Suprapubic skin (tissue), 4 donors: ENCODE measurements at regions not wholly inside any gene's neighbourhood (a gene's known extent, or its start where the extent isn't known, plus 50 kb on each side); places are given as distances from the start of the nearest gene placed in this dataset.
"Not testable (repeated sequence)": the region's sequence is repeated elsewhere in the genome, so short reads cannot be mapped to it uniquely, and the experiment has no call there.

ENCODE experiments used
- DNase-seq, 2 donors: peaks; one replicate each; pipeline ENCODE4 v3.0.0-alpha.2; 2019; ENCODE audit warnings: low spot score in 2 of 2
- H3K27ac ChIP-seq: fragments of 200-600 bp; sonication (generic); one replicate; pipeline ENCODE4 v1.5.1; 2019
- H3K27me3 ChIP-seq: fragments of 200-600 bp; sonication (generic); one replicate; pipeline ENCODE4 v1.5.1; 2019
- H3K36me3 ChIP-seq: fragments of 200-600 bp; sonication (generic); one replicate; pipeline ENCODE4 v1.5.1; 2019
- H3K4me1 ChIP-seq: fragments of 200-600 bp; sonication (generic); one replicate; pipeline ENCODE4 v1.5.1; 2019
- H3K4me3 ChIP-seq: fragments of 200-600 bp; sonication (generic); one replicate; pipeline ENCODE4 v1.5.1; 2019; ENCODE audit warnings: mild to moderate bottlenecking
- H3K9me3 ChIP-seq: fragments of 200-600 bp; sonication (generic); one replicate; pipeline ENCODE4 v1.5.1; 2019
- EP300 ChIP-seq: sonication (generic); formaldehyde crosslinking; IDR thresholded peaks from one replicate; pipeline ENCODE4 v1.6.1; 2017; ENCODE audit warnings: antibody characterized with exemption
- POLR2A ChIP-seq, 2 donors: fragments of 450-650 bp; IDR thresholded peaks; one replicate each; pipeline ENCODE4 v1.6.1; 2017; ENCODE audit warnings: antibody characterized with exemption in 2 of 2, mild to moderate bottlenecking in 2 of 2, moderate library complexity in 2 of 2
- POLR2AphosphoS5 ChIP-seq, 3 donors: sonication (generic); formaldehyde crosslinking; IDR thresholded peaks; one replicate each; pipeline ENCODE4 v1.6.1; 2017; ENCODE audit warnings: antibody characterized with exemption in 3 of 3
- WGBS: methylation state at CpG from one replicate; pipeline ENCODE4 v1.1.5; 2018; 5-methylcytosine and 5-hydroxymethylcytosine counted together
- TF ChIP-seq, protein P1 (sequence below), 2 donors: fragments of 200-600 bp in 1 of 2; fragments of 450-650 bp in 1 of 2; sonication (generic) in 1 of 2; IDR thresholded peaks; one replicate each; pipeline ENCODE4 v1.5.1; 2016 to 2019; ENCODE audit warnings: antibody characterized with exemption in 2 of 2, mild to moderate bottlenecking in 1 of 2, moderate library complexity in 1 of 2

DNA sequence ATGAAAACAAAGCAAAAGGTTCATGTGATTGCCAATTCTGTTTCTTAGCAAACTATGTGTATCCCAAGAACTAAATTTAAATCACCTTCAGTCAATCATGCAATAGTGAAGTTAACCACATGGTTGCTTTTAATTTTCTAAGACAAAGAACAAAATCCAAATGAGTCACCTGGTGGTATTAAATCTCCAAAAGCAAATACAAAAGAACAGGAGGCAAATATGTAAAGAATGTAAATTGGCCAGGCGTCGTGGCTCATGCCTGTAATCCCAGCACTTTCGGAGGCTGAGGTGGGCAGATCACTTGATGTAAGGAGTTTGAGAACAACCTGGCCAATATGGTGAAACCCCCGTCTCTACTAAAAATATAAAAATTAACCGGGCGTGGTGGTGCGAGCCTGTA lies 54.2 kb upstream of the PIK3R4 start:
- TF ChIP-seq POLR2AphosphoS5 (IDR thresholded peaks at IDR 0.05) (no peak), EP300 (no peak), POLR2A (IDR thresholded peaks at IDR 0.05) (no peak)
- TF ChIP-seq, protein P1, sequence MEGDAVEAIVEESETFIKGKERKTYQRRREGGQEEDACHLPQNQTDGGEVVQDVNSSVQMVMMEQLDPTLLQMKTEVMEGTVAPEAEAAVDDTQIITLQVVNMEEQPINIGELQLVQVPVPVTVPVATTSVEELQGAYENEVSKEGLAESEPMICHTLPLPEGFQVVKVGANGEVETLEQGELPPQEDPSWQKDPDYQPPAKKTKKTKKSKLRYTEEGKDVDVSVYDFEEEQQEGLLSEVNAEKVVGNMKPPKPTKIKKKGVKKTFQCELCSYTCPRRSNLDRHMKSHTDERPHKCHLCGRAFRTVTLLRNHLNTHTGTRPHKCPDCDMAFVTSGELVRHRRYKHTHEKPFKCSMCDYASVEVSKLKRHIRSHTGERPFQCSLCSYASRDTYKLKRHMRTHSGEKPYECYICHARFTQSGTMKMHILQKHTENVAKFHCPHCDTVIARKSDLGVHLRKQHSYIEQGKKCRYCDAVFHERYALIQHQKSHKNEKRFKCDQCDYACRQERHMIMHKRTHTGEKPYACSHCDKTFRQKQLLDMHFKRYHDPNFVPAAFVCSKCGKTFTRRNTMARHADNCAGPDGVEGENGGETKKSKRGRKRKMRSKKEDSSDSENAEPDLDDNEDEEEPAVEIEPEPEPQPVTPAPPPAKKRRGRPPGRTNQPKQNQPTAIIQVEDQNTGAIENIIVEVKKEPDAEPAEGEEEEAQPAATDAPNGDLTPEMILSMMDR (IDR thresholded peaks at IDR 0.05) = no peak
- no peak for DNase-seq
- WGBS = 82% methylated on average over 7 of the region's 7 CpGs

DNA sequence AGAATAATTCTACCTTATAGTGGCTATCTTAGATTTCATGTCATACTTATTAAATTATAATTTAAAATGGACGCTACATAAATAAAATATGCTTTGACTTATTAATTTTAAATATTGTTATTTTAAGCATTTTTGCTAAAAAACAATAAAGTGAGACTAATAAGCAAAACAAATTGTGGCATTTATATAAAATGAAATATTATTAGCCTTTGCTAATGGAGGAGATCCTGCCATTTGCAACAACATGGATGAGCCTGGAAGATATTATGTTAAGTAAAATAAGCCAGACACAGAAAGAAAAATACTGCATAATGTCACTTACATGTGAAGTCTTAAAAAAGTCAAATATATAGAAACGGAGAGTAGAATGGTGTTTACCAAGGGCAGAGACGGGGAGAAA lies 54.8 kb upstream of the PIK3R4 start:
- H3K27ac ChIP-seq = no peak overlapping the region
- H3K36me3 ChIP-seq = no peaks in the 10 kb centered on the region
- no peak for TF ChIP-seq POLR2AphosphoS5 (IDR thresholded peaks at IDR 0.05)
- no peak for TF ChIP-seq EP300
- TF ChIP-seq POLR2A (IDR thresholded peaks at IDR 0.05) = no peak
- 88% methylated on average over 3 of the region's 3 CpGs for WGBS
- no peak overlapping the region for H3K4me3 ChIP-seq
- no peaks in the 10 kb centered on the region for H3K4me1 ChIP-seq
- H3K27me3 ChIP-seq = no peaks in the 10 kb centered on the region
- DNase-seq = no peak
- H3K9me3 ChIP-seq = no peaks in the 10 kb centered on the region

More for the DNA sequence above, 54.2 kb upstream of the PIK3R4 start:
- no peaks in the 10 kb centered on the region for H3K36me3 ChIP-seq
- H3K27ac ChIP-seq = no peak overlapping the region
- no peaks in the 10 kb centered on the region for H3K4me1 ChIP-seq
- H3K4me3 ChIP-seq = no peak overlapping the region
- no peaks in the 10 kb centered on the region for H3K27me3 ChIP-seq
- no peaks in the 10 kb centered on the region for H3K9me3 ChIP-seq

DNA sequence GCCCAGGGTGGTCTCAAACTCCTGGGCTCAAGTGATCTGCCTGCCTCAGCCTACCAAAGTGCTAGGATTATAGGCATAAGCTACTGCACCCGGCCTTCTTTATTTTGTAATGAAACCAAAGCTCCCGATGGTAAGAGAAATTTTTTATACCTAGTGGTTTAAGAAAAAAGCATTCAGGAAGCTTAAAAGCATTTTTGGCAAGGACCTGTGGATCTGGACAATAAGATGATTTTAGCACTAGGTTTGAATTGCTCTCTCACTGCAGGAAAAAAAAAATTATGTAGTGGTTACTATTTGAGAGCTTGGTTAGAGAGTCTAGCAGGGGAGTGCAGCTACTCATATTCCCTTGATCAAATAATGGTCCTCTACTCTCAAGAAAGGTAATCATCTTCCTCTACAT lies 64.9 kb upstream of the PIK3R4 start:
- Histone ChIP-seq H3K4me1 (no peaks in the 10 kb centered on the region), H3K27ac (no peak overlapping the region), H3K4me3 (no peak overlapping the region), H3K27me3 (no peaks in the 10 kb centered on the region), H3K9me3 (no peaks in the 10 kb centered on the region), H3K36me3 (no peaks in the 10 kb centered on the region)
- 92% methylated on average over 2 of the region's 2 CpGs for WGBS
- no peak for DNase-seq
- TF ChIP-seq POLR2AphosphoS5 (IDR thresholded peaks at IDR 0.05) = no peak
- TF ChIP-seq POLR2A (IDR thresholded peaks at IDR 0.05) = no peak
- TF ChIP-seq, protein P1 (IDR thresholded peaks at IDR 0.05) = no peak
- TF ChIP-seq EP300 = no peak

DNA sequence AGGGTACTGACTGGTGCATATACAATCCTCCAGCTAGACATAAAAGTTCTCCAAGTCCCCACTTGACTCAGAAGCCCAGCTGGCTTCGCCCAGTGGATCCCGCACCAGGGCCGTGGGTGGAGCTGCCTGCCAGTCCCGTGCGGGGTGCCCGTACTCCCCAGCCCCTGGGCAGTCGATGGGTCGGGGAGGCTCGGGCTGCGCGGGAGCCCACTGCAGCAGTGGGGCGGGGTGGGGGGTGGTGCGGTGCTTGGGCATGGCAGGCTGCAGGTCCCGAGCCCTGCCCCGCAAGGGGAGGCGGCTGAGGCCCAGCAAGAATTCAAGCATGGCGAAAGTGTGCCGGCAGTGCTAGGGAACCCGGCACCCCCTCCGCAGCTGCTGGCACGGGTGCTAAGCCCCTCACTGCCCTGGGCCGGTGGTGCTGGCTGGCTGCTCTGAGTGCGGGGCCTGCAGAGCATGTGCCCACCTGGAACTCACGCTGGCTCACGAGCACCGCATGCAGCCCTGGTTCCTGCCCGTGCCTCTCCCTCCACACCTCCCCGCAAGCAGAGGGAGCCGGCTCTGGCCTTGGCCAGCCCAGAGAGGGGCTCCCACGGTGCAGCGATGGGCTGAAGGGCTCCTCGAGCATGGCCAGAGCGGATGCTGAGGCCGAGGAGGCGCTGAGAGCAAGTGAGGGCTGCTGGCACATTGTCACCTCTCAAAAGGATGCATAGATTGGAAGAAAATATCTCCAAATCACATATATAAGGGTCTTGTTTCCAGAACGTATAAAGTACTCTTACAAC lies 68.3 kb upstream of the PIK3R4 start:
- Histone ChIP-seq H3K27ac (no peak overlapping the region), H3K36me3 (no peaks in the 10 kb centered on the region), H3K4me3 (no peak overlapping the region), H3K9me3 (no peaks in the 10 kb centered on the region), H3K27me3 (no peaks in the 10 kb centered on the region), H3K4me1 (no peaks in the 10 kb centered on the region)
- DNase-seq = no peak
- 89% methylated on average over 17 of the region's 36 CpGs for WGBS
- TF ChIP-seq, protein P1 (IDR thresholded peaks at IDR 0.05) = no peak
- TF ChIP-seq POLR2A (IDR thresholded peaks at IDR 0.05) (no peak), POLR2AphosphoS5 (IDR thresholded peaks at IDR 0.05) (no peak), EP300 (no peak)

DNA sequence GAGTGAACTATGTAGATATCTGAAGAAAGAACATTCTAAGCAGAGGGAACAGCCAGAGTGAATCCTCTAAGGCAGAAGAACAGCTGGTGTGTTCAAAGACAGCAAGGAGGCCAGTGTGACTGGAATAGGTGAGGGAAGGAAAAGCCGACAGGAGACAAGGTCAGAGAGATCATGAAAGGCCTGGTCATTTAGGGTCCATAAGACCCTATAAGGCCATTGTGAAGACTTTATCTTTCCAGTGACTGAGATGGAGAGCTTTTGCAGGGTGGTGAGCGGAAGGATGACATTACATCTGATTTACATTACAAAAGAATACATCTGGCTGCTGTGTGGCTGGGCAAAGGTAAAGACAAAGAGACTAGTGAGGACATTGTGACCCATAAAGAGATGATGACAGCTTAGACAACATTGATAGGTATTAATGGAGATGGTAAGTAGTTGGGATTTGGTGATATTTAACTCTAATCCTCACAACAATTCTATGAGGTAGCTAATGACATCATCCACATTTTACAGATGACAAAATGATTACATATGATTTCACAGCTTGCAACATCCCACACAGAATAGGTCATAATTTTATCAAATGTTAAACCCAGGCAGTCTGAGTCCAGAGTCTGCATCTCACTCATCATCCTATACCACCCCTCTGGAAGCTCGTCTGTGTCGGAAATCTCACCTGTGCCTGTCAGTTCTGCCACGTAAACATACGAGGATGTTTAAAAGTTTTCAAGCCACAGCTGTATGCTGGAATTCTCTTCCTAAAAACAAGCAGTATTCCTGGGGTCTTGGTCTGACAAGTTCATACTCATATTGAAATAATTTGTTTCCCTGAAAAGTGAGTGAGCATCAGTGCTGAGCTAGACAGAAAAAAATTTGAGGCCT lies 70.2 kb upstream of the PIK3R4 start:
- TF ChIP-seq EP300 (no peak), POLR2A (IDR thresholded peaks at IDR 0.05) (no peak), POLR2AphosphoS5 (IDR thresholded peaks at IDR 0.05) (no peak)
- TF ChIP-seq, protein P1 (IDR thresholded peaks at IDR 0.05) = no peak
- DNase-seq = no peak

DNA sequence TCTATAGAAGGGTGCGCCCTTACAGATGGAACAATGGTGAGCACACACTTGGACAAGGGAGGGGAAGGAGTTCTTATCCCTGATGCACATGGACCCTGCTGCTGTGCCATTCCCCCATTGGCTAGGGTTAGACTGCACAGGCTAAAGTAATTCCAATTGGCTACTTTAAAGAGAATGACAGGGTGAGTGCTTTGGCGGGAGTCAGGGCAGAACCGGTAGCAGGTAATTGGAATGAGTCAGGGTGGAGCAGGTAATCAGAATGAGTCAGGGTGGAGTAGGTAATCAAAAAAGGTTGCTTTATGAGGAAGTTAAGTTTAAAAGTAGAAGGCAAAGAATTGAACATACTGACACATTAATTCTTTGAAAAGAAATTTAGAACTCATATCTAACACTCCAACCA lies 71.4 kb upstream of the PIK3R4 start:
- not testable (repeated sequence) for H3K4me1 ChIP-seq, H3K27me3 ChIP-seq, H3K36me3 ChIP-seq, DNase-seq, H3K4me3 ChIP-seq, H3K9me3 ChIP-seq, H3K27ac ChIP-seq
- WGBS = 67% methylated on average over 3 of the region's 3 CpGs

More for the DNA sequence above, 70.2 kb upstream of the PIK3R4 start:
- Histone ChIP-seq H3K4me1 (no peaks in the 10 kb centered on the region), H3K27me3 (no peaks in the 10 kb centered on the region), H3K27ac (no peak overlapping the region), H3K9me3 (no peaks in the 10 kb centered on the region), H3K36me3 (no peaks in the 10 kb centered on the region), H3K4me3 (no peak overlapping the region)
- WGBS = 89% methylated on average over 6 of the region's 6 CpGs
